COLO668 (cell line): ENCODE measurements at regions not wholly inside any gene's neighbourhood (a gene's known extent, or its start where the extent isn't known, plus 50 kb on each side); places are given as distances from the start of the nearest gene placed in this dataset.

ENCODE experiments used
- DNase-seq: peaks from one replicate; lab custom pipeline; 2025; ENCODE audit not compliant: unreplicated experiment; lab: John Stamatoyannopoulos, UW

DNA sequence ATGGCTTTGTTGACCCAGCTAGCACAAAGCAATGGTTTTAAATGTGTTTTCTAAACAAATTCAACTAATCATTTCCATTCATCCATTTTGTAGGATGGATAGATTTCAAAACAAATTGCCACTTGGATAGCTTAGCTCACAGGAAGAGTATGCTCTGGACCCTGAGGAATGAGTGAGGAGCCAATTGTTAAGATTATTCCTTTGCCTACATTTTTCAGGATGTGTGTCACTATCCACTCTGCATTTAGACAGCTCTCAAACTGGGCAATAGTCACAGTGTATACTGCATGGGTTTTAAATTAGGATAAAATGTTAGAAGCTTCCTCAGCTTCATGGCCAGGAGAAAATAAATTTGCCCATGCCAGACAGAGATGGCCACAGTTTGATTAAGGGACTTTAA is 605.6 kb upstream of the TEX47 start:
- no peak for DNase-seq

DNA sequence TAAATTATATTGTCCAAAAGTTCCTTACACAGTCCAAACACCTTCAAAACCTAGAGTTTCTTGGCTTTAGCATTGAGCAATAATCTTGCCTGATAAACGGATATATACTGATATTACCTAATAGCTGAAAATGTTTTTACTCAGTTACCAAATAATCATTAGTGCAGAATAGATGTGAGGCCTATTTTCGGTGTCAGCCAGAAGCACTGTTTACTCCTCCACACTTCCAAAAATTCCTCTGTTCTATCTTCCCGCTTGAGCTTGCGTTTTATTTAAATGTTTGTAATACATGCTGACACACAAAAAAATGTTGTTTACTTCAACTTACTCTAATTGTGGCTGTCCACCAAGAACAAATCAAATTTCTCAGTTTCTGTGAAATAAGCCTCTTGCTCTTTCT is 606.2 kb upstream of the TEX47 start:
- no peak for DNase-seq

GRCh38 chr7:89451911-89452310 is 656.4 kb upstream of the TEX47 start:
- no peak for DNase-seq

GRCh38 chr7:89456556-89456955 is 661.0 kb upstream of the TEX47 start:
- no peak for DNase-seq

- DNase-seq = no peak
Measured at GRCh38 chr7:89458114-89458513, 662.6 kb upstream of the TEX47 start.

DNA sequence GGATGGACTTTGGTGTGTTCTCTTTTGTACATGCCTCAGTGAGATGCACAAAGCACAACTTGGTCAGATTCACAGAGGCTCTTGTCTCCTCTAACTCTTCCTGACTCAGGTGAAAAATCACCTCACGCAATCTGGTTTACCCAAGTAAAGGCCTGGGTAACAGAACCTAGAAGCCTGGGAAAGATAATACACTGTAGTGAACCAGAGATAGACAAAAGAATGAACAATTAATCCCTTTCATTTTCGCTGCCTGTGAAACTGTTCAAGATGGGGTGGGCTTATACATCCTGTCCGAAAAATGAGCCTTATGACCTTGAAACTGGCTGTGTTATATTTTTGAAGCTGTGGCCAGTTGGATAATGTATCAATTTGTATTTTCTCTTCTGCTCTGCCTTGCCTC is 678.9 kb upstream of the TEX47 start:
- DNase-seq = no peak

DNA sequence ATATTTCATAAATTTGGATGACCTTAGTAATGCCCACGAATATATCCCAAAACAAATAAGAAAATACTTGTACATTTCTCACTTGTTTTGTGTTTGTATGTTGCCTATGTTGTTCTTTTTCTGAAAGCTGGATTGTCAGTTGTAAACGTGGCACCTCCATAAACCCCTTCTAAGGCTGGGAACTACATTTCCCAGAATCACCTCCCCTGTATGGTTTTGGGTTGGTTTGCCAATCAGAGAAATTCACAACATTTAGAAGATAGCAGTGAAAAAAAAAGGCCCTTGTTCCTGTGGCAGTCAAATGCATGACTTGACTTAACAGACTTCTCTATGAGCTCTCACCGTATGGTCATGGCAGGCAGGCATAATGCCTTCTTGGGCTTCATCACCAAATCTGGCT is 676.3 kb upstream of the STEAP1 start:
- DNase-seq = no peak

DNA sequence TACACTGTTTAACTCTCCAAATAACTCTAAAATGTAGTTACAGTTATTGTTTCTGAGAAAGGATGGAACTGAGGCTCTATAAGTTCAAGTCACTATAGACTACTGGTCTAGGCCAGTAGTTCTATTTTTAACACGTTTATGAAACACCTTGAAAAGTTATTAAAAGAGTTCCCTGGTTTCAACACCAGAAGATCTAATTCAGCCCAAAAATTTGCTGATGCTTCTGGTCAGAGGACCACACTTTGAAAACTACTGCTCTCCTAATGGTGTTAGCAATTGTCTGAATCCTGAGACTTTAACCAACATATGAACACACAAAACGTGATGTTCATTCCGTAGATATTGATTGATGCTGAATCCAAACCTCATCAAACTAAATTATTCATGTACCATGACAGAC is 658.6 kb upstream of the STEAP1 start:
- DNase-seq = no peak

GRCh38 chr7:89500084-89500483 is 654.2 kb upstream of the STEAP1 start:
- DNase-seq = no peak

GRCh38 chr7:89503281-89503680 is 651.0 kb upstream of the STEAP1 start:
- no peak for DNase-seq

GRCh38 chr7:89507034-89507433 is 647.2 kb upstream of the STEAP1 start:
- no peak for DNase-seq

- no peak for DNase-seq
Measured at GRCh38 chr7:89511900-89512299, 642.4 kb upstream of the STEAP1 start.

DNA sequence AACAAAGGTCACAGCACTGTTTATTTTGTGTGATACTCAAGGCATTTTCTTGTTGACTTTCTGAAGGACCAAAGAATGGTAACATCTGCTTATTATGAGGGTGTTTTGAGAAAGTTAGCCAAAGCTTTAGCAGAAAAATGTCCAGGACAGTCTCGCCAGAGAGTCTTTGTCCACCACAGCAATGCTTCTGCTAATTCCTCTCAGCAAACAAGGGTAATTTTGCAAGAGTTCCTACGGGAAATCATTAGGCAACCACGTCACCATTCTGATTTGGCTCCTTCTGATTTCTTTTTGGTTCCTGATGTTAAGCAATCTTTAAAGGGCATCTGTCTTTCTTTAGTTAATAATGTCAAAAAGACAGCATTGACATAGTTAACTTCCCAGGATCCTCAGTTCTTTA is 639.3 kb upstream of the STEAP1 start:
- DNase-seq = no peak

DNA sequence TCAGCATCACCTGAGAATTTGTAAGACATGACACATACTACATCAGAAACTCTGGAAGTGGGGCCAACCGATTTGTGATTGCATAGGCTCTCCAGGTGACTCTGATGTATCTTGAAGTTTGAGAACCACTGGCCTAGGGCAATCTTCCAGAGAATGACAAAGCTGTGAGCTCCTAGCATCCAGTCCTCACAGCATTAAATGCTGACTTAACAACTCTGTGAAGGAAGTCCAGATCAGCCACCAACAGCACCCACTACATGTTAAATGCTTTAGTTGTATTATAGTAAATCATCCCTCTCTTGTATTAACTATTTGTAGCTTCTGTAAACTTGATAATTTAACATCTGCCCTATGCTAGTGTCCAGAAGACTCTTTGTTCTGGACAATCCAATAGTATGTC is 636.5 kb upstream of the STEAP1 start:
- DNase-seq = no peak

GRCh38 chr7:89549768-89550167 is 604.5 kb upstream of the STEAP1 start:
- DNase-seq = no peak

GRCh38 chr7:89554209-89554608 is 600.1 kb upstream of the STEAP1 start:
- no peak for DNase-seq

- no peak for DNase-seq
Measured at GRCh38 chr7:89559596-89559995, 594.7 kb upstream of the STEAP1 start.

GRCh38 chr7:89563597-89563996 is 590.7 kb upstream of the STEAP1 start:
- DNase-seq = no peak

- DNase-seq = no peak
Measured at GRCh38 chr7:89584896-89585295, 569.4 kb upstream of the STEAP1 start.

- DNase-seq = no peak
Measured at GRCh38 chr7:89593125-89593524, 561.1 kb upstream of the STEAP1 start.

DNA sequence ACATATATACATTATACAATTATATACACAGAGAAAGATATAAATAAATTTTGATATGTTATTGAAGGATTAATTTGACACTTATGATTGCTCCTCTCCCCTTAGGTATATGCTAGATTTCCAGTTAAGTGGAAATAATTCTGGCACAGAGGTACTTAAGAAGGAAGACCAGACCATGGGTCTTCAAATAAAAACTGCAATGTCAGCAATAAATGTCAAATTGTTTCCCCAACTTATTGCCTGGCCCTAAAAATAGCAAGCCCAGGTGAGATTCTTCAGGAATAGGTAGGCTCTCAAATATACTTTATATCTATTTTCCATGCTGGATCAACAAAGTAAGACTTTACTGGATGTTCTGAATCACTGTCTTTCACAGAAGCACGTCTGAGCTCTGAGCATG is 551.3 kb upstream of the STEAP1 start:
- DNase-seq = no peak

DNA sequence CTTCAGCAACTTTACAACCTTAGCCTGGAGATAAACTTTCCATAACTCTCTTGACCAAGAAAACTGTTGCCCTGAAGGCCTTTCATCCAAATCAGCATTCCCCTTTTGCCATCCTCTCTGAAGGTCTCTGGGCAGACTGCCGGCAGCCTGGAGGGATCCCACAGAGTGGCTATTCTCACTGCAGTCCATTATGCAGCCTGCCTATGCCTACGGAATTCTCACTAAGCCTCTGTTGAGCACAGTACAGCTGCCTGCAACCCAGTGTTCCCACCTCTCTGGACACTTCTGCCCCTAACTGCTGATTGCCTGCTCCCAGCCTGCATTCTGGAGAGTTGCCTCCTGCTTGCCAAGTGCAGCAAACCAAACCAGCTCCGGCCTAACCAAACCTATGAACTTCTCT is 548.9 kb upstream of the STEAP1 start:
- DNase-seq = no peak

DNA sequence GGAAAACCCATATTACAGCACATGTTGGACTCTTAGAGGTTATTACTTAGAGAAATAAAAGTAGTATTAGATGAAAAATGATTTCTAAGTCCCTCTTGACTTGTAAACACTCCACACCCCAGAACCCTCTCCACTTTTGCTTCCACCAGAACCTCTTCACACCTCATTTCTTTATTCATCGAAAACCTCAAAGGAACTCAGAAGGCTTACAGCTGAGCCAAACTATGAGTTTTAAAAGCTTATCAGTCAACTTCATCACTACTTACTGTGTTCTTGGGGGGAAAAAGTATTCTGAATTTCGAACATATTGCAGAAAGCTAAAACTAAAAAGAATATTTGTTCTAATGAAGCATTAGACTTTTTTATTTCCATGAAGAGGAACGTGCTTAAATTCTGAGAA is 547.8 kb upstream of the STEAP1 start:
- DNase-seq = no peak

GRCh38 chr7:89607792-89608191 is 546.5 kb upstream of the STEAP1 start:
- DNase-seq = no peak
